ENCODE measurements at regions not wholly inside any gene's neighbourhood (a gene's known extent, or its start where the extent isn't known, plus 50 kb on each side); places are given as distances from the start of the nearest gene placed in this dataset.

- no peaks in the 10 kb centered on the region for H3K36me3 ChIP-seq (ENCODE audit: insufficient read depth, low read length)
- H3K4me1 ChIP-seq (ENCODE audit: insufficient read depth, low read length) = no peaks in the 10 kb centered on the region
- H3K27ac Mint-ChIP-seq = peak overlapping the region in 1 of 8 donors; percentile 12
- H3K4me3 ChIP-seq (ENCODE audit: low read length) = no peak overlapping the region
- CTCF ChIA-PET = no interaction called here
- H3K36me3 Mint-ChIP-seq = peaks cover 0 to 28% (median 3%) of the 10 kb centered on the region in 3 donors
- H3K27me3 Mint-ChIP-seq = peaks cover 16 to 32% of the 10 kb centered on the region in 2 donors
- no peak overlapping the region for H3K27ac ChIP-seq (ENCODE audit: low read depth, low read length)
- H3K9me3 ChIP-seq (ENCODE audit: low read length) = no peaks in the 10 kb centered on the region
- H3K9me3 Mint-ChIP-seq = peaks cover 8 to 30% (median 21%) of the 10 kb centered on the region in 5 donors
- POLR2A ChIA-PET = no interaction called here
- no peaks in the 10 kb centered on the region for H3K27me3 ChIP-seq (ENCODE audit: insufficient read depth, low read length, poor library complexity, severe bottlenecking)
- no peak for DNase-seq
- H3K4me3 Mint-ChIP-seq = peak overlapping the region in 1 of 7 donors; percentile 13
- peaks cover 3 to 27% (median 9%) of the 10 kb centered on the region in 3 donors for H3K4me1 Mint-ChIP-seq
Observed at GRCh38 chr20:24859539-24859938, 89.5 kb upstream of the CST7 start.

DNA sequence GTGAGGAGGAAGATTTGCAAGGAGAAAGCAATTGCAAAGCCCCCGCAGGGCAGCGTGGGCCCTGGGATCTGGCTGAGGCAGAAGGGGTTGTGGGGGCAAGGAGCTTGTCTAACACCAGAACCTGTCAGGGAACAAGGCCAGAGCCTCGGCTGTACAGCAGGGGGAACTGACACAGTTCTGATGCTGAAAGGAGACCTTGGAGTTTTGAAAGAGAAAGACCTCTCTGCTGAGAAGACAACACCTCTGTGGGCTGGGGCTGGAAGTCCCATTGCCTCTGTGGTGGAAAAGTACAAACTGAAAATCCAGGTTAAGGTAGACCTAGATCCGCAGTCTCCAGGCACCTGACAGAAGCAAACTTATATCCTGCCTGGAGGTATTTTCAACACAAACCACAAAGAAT, 86.9 kb upstream of the CST7 start:
- H3K36me3 Mint-ChIP-seq = peaks cover 0 to 37% (median 3%) of the 10 kb centered on the region in 3 donors

DNA sequence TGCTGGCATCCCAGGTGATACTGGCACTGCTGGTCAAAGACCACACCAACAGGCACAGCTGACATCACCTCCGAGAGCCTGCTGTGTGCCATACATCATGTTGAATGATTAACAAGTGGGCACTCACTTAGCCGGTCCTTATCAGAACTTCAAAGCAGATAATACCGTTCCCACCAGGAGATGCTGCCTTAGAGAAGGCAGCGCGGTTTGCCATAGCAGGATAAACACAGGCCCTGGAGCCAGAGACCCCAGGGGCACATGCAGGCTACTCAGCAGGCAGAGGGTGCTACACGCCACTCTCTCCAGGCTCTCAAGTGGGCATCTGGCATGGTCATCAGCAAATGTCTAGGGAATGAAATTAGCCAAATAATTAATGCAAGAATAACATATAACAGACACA, 86.5 kb upstream of the CST7 start:
- H3K36me3 ChIP-seq (ENCODE audit: insufficient read depth, low read length) = no peaks in the 10 kb centered on the region
- Mint-ChIP-seq H3K4me3 (no peak overlapping the region), H3K27me3 (peaks cover 18 to 20% of the 10 kb centered on the region in 2 donors), H3K27ac (no peak overlapping the region), H3K36me3 (peaks cover 0 to 37% (median 3%) of the 10 kb centered on the region in 3 donors), H3K4me1 (peaks cover 3 to 20% (median 9%) of the 10 kb centered on the region in 3 donors), H3K9me3 (peaks cover 3 to 35% (median 25%) of the 10 kb centered on the region in 5 donors)
- H3K4me3 ChIP-seq (ENCODE audit: low read length) = no peak overlapping the region
- POLR2A ChIA-PET = no interaction called here
- CTCF ChIA-PET = no interaction called here
- no peaks in the 10 kb centered on the region for H3K4me1 ChIP-seq (ENCODE audit: insufficient read depth, low read length)
- DNase-seq = no peak
- H3K9me3 ChIP-seq (ENCODE audit: low read length) = no peaks in the 10 kb centered on the region
- no peak overlapping the region for H3K27ac ChIP-seq (ENCODE audit: low read depth, low read length)
- H3K27me3 ChIP-seq (ENCODE audit: insufficient read depth, low read length, poor library complexity, severe bottlenecking) = no peaks in the 10 kb centered on the region

More for the DNA sequence above, 86.9 kb upstream of the CST7 start:
- no peaks in the 10 kb centered on the region for H3K27me3 ChIP-seq (ENCODE audit: insufficient read depth, low read length, poor library complexity, severe bottlenecking)
- CTCF ChIA-PET = no interaction called here
- H3K4me1 ChIP-seq (ENCODE audit: insufficient read depth, low read length) = no peaks in the 10 kb centered on the region
- H3K4me3 Mint-ChIP-seq = no peak overlapping the region
- no peaks in the 10 kb centered on the region for H3K9me3 ChIP-seq (ENCODE audit: low read length)
- no peak overlapping the region for H3K27ac Mint-ChIP-seq
- H3K36me3 ChIP-seq (ENCODE audit: insufficient read depth, low read length) = no peaks in the 10 kb centered on the region
- no peak for DNase-seq
- H3K9me3 Mint-ChIP-seq = peaks cover 3 to 35% (median 27%) of the 10 kb centered on the region in 5 donors
- no peak overlapping the region for H3K4me3 ChIP-seq (ENCODE audit: low read length)
- peaks cover 3 to 23% (median 9%) of the 10 kb centered on the region in 3 donors for H3K4me1 Mint-ChIP-seq
- H3K27ac ChIP-seq (ENCODE audit: low read depth, low read length) = no peak overlapping the region
- peaks cover 18 to 20% of the 10 kb centered on the region in 2 donors for H3K27me3 Mint-ChIP-seq
- POLR2A ChIA-PET = no interaction called here

DNA sequence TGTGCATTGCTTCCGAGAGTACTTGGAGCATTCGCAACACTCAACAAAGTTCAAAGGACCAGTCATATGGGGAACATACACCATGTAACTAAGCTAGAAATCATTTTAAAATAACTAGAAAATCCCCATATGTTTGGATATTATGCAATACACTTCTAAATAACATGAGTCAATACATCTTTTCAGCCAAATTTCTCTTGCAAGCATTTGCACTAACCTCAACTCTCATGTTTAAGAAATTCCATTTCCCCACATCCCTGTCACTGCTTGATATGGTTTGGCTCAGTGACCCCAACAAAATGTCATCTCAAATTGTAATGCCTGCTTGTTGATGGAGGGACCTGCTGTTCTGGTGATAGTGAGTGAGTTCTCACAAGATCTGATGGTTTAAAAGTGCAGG, 85.7 kb upstream of the CST7 start:
- Histone ChIP-seq H3K4me1 (ENCODE audit: insufficient read depth, low read length) (no peaks in the 10 kb centered on the region), H3K4me3 (ENCODE audit: low read length) (no peak overlapping the region), H3K27ac (ENCODE audit: low read depth, low read length) (no peak overlapping the region), H3K9me3 (ENCODE audit: low read length) (no peaks in the 10 kb centered on the region), H3K36me3 (ENCODE audit: insufficient read depth, low read length) (no peaks in the 10 kb centered on the region), H3K27me3 (ENCODE audit: insufficient read depth, low read length, poor library complexity, severe bottlenecking) (no peaks in the 10 kb centered on the region)
- Mint-ChIP-seq H3K36me3 (peaks cover 0 to 31% (median 3%) of the 10 kb centered on the region in 3 donors), H3K27ac (no peak overlapping the region), H3K27me3 (peaks cover 13 to 15% of the 10 kb centered on the region in 2 donors), H3K4me3 (no peak overlapping the region), H3K4me1 (peaks cover 3 to 15% (median 5%) of the 10 kb centered on the region in 3 donors), H3K9me3 (peaks cover 3 to 30% (median 23%) of the 10 kb centered on the region in 5 donors)
- ChIA-PET POLR2A (no interaction called here), CTCF (no interaction called here)
- no peak for DNase-seq

DNA sequence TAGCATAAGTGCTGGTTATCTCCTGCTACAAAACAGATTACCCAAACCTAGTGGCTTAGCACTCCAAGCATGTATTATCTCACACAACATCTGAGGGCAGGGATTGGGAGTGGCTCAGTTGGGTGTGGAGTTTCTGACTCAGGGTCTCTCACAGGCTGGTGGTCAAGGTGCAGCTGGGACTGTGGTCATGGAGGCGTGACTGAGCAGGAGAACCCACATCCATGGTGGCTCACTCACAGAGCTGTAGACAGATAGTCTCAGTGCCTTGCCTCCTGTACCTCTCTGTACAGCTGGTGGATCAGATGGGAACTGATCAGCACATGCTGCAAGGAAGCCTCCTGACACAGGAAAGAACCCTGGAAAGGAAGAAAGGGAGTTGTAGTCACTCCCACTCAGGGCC, 83.1 kb upstream of the CST7 start:
- no peaks in the 10 kb centered on the region for H3K4me1 ChIP-seq (ENCODE audit: insufficient read depth, low read length)
- H3K36me3 Mint-ChIP-seq = peaks cover 0 to 22% (median 3%) of the 10 kb centered on the region in 3 donors
- DNase-seq = no peak
- no peak overlapping the region for H3K4me3 Mint-ChIP-seq
- POLR2A ChIA-PET = no interaction called here
- H3K36me3 ChIP-seq (ENCODE audit: insufficient read depth, low read length) = no peaks in the 10 kb centered on the region
- H3K27me3 Mint-ChIP-seq = peaks cover 3 to 6% of the 10 kb centered on the region in 2 donors
- no peak overlapping the region for H3K4me3 ChIP-seq (ENCODE audit: low read length)
- no peaks in the 10 kb centered on the region for H3K4me1 Mint-ChIP-seq
- H3K27me3 ChIP-seq (ENCODE audit: insufficient read depth, low read length, poor library complexity, severe bottlenecking) = no peaks in the 10 kb centered on the region
- H3K27ac Mint-ChIP-seq = no peak overlapping the region
- H3K9me3 Mint-ChIP-seq = peaks cover 3 to 25% (median 19%) of the 10 kb centered on the region in 5 donors
- no peak overlapping the region for H3K27ac ChIP-seq (ENCODE audit: low read depth, low read length)
- CTCF ChIA-PET = no interaction called here
- H3K9me3 ChIP-seq (ENCODE audit: low read length) = no peaks in the 10 kb centered on the region

DNA sequence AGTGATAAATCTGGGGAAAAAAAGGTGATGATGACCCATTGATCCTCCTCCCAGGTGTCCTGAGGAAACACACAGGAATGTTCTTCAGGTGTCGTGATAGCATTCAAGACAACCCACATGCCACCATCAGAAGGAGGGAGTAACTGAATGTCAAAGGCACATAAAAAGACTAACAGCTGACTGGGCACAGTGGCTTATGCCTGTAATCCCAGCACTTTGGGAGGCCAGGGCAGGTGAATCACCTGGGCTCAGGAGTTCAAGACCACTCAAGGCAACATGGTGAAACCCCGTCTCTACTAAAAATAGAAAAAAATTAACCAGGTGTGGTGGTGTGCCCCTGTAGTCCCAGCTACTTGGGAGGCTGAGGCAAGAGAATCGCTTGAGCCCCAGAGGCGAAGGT, 82.3 kb upstream of the CST7 start:
- ChIA-PET POLR2A (no interaction called here), CTCF (no interaction called here)
- DNase-seq = no peak

GRCh38 chr20:24867556-24867955, 81.5 kb upstream of the CST7 start:
- Mint-ChIP-seq H3K27me3 (peaks cover 7 to 13% of the 10 kb centered on the region in 2 donors), H3K4me1 (no peaks in the 10 kb centered on the region), H3K4me3 (no peak overlapping the region), H3K9me3 (peaks cover 3 to 25% (median 19%) of the 10 kb centered on the region in 5 donors), H3K36me3 (peaks cover 0 to 22% (median 3%) of the 10 kb centered on the region in 3 donors), H3K27ac (no peak overlapping the region)
- no peaks in the 10 kb centered on the region for H3K36me3 ChIP-seq (ENCODE audit: insufficient read depth, low read length)
- no peaks in the 10 kb centered on the region for H3K27me3 ChIP-seq (ENCODE audit: insufficient read depth, low read length, poor library complexity, severe bottlenecking)
- DNase-seq = no peak
- no peaks in the 10 kb centered on the region for H3K9me3 ChIP-seq (ENCODE audit: low read length)
- CTCF ChIA-PET = no interaction called here
- H3K4me3 ChIP-seq (ENCODE audit: low read length) = no peak overlapping the region
- POLR2A ChIA-PET = no interaction called here
- no peak overlapping the region for H3K27ac ChIP-seq (ENCODE audit: low read depth, low read length)
- no peaks in the 10 kb centered on the region for H3K4me1 ChIP-seq (ENCODE audit: insufficient read depth, low read length)

More for the DNA sequence above, 82.3 kb upstream of the CST7 start:
- peaks cover 0 to 22% (median 3%) of the 10 kb centered on the region in 3 donors for H3K36me3 Mint-ChIP-seq
- H3K4me3 Mint-ChIP-seq = no peak overlapping the region
- H3K9me3 ChIP-seq (ENCODE audit: low read length) = no peaks in the 10 kb centered on the region
- H3K27me3 Mint-ChIP-seq = peaks cover 3 to 9% of the 10 kb centered on the region in 2 donors
- H3K36me3 ChIP-seq (ENCODE audit: insufficient read depth, low read length) = no peaks in the 10 kb centered on the region
- no peaks in the 10 kb centered on the region for H3K27me3 ChIP-seq (ENCODE audit: insufficient read depth, low read length, poor library complexity, severe bottlenecking)
- no peak overlapping the region for H3K4me3 ChIP-seq (ENCODE audit: low read length)
- no peak overlapping the region for H3K27ac ChIP-seq (ENCODE audit: low read depth, low read length)
- H3K27ac Mint-ChIP-seq = no peak overlapping the region
- H3K4me1 ChIP-seq (ENCODE audit: insufficient read depth, low read length) = no peaks in the 10 kb centered on the region
- peaks cover 3 to 25% (median 19%) of the 10 kb centered on the region in 5 donors for H3K9me3 Mint-ChIP-seq
- H3K4me1 Mint-ChIP-seq = no peaks in the 10 kb centered on the region

DNA sequence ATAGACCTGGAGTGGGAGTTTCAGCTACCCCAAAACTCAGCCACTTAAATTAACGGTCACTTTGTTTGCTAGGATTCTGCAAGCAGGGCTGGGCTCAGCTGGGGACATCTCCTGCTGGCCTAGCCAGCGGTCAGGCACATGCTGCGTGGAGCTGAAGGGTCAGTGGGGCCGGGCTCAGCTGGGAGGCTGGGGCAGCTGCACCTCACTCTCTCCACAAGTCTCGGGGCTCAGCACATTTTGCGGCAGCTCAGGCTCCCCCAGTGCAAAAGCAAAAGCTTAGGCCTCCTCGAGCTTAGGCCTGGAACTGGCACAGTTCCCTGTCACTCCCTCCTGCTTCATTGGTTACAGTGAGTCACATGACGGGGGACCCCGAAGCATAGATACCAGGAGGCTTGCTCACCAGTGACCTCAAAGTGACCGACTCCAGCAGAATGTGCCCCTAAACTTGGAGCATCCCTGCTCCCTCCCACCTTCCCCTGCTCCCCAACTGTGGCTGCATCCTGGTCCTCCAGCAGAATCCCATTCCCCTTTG, 80.6 kb upstream of the CST7 start:
- H3K27ac ChIP-seq (ENCODE audit: low read depth, low read length) = no peak overlapping the region
- H3K27me3 ChIP-seq (ENCODE audit: insufficient read depth, low read length, poor library complexity, severe bottlenecking) = no peaks in the 10 kb centered on the region
- no peak overlapping the region for H3K4me3 ChIP-seq (ENCODE audit: low read length)
- no peak for DNase-seq
- ChIA-PET CTCF (no interaction called here), POLR2A (no interaction called here)
- peaks cover 0 to 22% (median 3%) of the 10 kb centered on the region in 3 donors for H3K36me3 Mint-ChIP-seq
- peaks cover 7 to 13% of the 10 kb centered on the region in 2 donors for H3K27me3 Mint-ChIP-seq
- no peaks in the 10 kb centered on the region for H3K36me3 ChIP-seq (ENCODE audit: insufficient read depth, low read length)
- H3K4me1 Mint-ChIP-seq = no peaks in the 10 kb centered on the region
- no peak overlapping the region for H3K4me3 Mint-ChIP-seq
- no peaks in the 10 kb centered on the region for H3K4me1 ChIP-seq (ENCODE audit: insufficient read depth, low read length)
- H3K9me3 ChIP-seq (ENCODE audit: low read length) = no peaks in the 10 kb centered on the region
- H3K9me3 Mint-ChIP-seq = peaks cover 0 to 25% (median 19%) of the 10 kb centered on the region in 5 donors
- H3K27ac Mint-ChIP-seq = no peak overlapping the region
